ENCODE measurements at regions not wholly inside any gene's neighbourhood (a gene's known extent, or its start where the extent isn't known, plus 50 kb on each side); places are given as distances from the start of the nearest gene placed in this dataset.

DNA sequence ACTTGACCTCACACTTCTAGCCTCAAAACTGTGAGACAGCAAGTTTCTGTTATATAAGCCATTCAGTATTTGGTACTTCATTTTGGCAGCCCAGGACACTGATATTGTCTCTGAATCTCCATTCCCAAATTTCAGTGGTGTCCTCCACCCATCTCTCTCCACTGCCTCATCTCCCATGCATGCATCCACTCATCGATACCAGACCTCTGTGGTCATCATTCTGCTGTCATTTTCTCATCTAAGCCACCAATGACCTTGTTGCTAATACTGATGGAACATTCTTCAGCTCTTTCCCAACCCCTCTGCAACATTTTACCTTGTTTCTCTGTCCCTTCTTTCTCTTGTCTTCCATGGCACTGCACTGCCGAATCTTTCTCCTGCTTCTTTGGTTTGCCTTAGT lies 221.8 kb downstream of the SNX18 start:
- POLR2A ChIA-PET = no interaction called here
- Mint-ChIP-seq H3K27ac (no peak overlapping the region), H3K27me3 (peaks cover 3% of the 10 kb centered on the region), H3K4me1 (peaks cover 46% of the 10 kb centered on the region), H3K36me3 (ENCODE audit: low read depth) (peaks cover 31% of the 10 kb centered on the region), H3K9me3 (peaks cover 8% of the 10 kb centered on the region), H3K4me3 (no peak overlapping the region)
- CTCF ChIA-PET = interaction anchor here (0.6 to 1.1 kb wide), 2 partner anchors 13 to 250 kb away, joined by 3 read pairs; no protein-coding TSS in a partner anchor
- no peak for DNase-seq

DNA sequence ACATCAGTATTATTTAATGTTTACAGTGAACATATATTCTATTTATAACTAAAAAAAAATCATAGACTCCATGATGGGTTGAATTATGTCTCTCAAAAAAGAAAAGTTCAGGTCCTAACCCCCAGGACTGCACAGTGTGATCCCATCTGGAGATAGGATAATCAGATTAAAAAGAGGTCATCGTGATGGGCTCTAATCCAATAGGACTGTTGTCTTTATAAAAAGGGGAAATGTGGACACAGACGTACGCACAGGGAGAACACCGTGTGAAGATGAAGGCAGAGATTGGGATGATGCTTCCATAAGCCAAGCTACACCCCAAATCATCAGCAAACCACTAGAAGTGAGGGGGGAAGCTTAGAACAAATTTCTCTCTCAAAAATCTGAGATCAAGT lies 221.4 kb downstream of the SNX18 start:
- peaks cover 30% of the 10 kb centered on the region for H3K36me3 Mint-ChIP-seq (ENCODE audit: low read depth)
- peaks cover 8% of the 10 kb centered on the region for H3K9me3 Mint-ChIP-seq
- H3K27ac Mint-ChIP-seq = no peak overlapping the region
- no peak for DNase-seq
- ChIA-PET CTCF (no interaction called here), POLR2A (no interaction called here)
- peaks cover 42% of the 10 kb centered on the region for H3K4me1 Mint-ChIP-seq
- H3K27me3 Mint-ChIP-seq = peaks cover 3% of the 10 kb centered on the region
- H3K4me3 Mint-ChIP-seq = no peak overlapping the region

DNA sequence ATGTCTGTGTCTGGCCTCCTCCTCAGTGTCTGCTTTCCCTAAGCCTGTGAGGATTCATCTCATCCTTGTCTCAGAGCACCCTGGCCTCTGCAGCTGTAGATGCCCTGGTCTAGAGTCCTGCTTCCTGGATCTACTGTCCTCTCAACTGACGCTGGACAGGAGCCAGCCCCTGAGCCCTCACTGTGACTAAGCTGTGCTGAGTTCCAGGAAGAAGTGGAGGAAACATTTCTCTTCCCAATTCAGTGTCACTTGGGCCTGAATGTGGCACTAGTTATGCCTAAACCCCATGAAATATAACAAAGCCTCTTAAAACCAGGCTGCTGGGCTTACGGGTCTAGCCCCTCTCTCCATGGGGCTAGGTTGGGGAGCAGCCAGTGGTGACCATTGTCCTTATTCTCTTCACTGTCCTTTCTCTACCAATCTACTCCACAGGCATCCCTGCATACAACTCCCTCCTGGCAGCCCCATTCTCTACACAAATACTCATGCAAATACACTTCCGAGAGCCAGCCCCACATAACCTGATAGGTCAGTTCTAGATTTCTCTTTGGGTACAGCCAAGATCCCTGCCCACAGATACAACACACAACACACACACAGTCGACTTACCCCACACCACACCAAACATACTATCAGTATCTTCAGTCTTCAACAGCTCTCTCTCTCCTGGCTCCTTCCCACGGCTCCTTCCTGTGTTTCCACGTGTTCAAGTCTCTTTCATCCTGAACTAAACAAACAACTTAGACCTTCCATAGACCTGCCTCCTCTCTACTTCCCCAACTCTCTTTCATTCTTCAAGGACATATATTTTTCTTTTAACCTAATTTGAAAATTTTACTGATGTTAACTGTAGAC lies 220.8 kb downstream of the SNX18 start:
- CTCF ChIA-PET = no interaction called here
- Mint-ChIP-seq H3K27ac (no peak overlapping the region), H3K4me3 (no peak overlapping the region), H3K27me3 (peaks cover 3% of the 10 kb centered on the region), H3K4me1 (peaks cover 36% of the 10 kb centered on the region), H3K36me3 (ENCODE audit: low read depth) (peaks cover 30% of the 10 kb centered on the region), H3K9me3 (peaks cover 9% of the 10 kb centered on the region)
- DNase-seq = no peak
- POLR2A ChIA-PET = no interaction called here

DNA sequence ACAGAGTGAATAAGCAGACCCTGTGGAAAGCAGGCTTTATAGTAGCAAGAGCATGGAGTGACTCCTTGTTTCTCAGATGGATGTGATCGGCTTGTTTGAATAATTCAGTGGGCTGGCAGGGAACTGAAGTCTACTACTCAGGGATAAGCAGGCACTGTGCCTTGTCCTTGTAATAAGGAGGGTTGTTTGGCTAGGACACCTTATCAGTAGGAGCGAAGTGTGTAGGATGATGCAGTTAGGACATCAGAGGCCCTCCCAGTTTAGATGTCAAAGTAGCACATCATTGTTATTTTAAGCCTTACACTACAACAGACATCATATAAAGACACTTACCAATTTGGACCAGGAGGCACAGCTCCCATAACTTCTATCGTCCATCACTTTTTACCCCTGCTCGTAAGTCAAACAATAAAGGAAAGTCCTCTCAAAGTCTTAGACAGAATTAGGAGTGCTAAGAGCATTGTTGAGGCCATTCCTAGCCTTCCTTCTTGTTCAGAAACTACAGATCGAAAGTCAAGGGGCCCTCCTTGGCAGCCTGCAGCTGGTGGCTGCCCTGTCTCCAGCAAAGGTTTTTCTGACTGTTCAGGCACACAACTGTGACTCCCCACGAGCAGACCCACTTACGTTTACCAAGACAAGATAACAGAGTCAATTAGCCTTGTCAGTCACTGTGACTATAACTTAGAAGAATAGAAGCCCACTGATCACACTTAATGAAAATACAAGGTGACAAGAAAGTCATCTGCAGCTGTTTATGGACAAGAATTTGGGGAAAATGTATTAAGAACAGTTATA lies 218.6 kb downstream of the SNX18 start:
- Mint-ChIP-seq H3K4me3 (no peak overlapping the region), H3K27ac (no peak overlapping the region), H3K36me3 (ENCODE audit: low read depth) (peaks cover 26% of the 10 kb centered on the region), H3K9me3 (peaks cover 10% of the 10 kb centered on the region), H3K27me3 (peaks cover 6% of the 10 kb centered on the region), H3K4me1 (peaks cover 20% of the 10 kb centered on the region)
- ChIA-PET POLR2A (no interaction called here), CTCF (no interaction called here)
- DNase-seq = no peak

DNA sequence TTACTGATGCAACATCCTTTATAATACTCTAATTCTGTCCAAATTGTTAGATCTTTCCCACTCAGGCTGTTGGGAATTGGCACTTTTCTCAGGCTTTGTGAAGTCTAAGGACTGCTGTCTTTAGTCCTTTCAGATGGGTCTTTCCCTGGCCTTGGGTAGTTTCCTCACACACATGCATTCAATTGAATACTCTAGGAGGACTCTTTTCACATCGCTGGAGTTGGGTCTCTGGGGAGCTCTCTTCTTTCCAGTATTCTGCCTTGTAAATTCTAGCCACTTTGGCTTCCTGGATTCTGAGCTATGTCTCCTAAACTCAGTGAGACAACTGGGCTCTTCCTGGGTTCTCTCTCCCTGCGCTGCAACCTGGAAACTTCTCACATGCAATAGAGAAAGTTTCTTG lies 215.5 kb downstream of the SNX18 start:
- POLR2A ChIA-PET = interaction anchor here (0.9 kb wide), 1 partner anchor 14 kb away, joined by 3 read pairs; no protein-coding TSS in a partner anchor
- H3K9me3 Mint-ChIP-seq = peaks cover 4% of the 10 kb centered on the region
- H3K4me1 Mint-ChIP-seq = peaks cover 4% of the 10 kb centered on the region
- H3K36me3 Mint-ChIP-seq (ENCODE audit: low read depth) = peaks cover 9% of the 10 kb centered on the region
- peaks cover 5% of the 10 kb centered on the region for H3K27me3 Mint-ChIP-seq
- DNase-seq = no peak
- CTCF ChIA-PET = interaction anchor here (1.0 to 1.3 kb wide), 2 partner anchors 11 kb away, joined by 3 read pairs; no protein-coding TSS in a partner anchor
- H3K4me3 Mint-ChIP-seq = no peak overlapping the region
- H3K27ac Mint-ChIP-seq = no peak overlapping the region

DNA sequence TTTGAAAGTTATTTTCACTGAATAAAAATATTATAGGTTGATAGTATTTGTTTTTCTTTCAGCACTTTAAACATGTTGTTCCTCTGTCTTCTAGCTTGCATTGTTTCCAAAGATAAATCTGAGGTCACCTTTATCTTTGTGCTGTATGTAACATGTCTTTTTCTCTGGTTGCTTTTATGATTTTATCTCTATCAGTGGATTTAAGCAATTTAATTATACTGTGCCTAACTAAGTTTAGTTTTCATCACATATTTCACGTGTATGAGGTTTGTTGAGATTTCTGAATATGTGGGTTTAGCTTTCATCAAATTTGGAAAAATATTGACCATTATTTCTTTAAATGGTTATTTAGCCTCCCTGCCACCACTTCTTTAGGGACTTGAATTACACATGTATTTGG lies 214.5 kb downstream of the SNX18 start:
- H3K36me3 Mint-ChIP-seq (ENCODE audit: low read depth) = peaks cover 9% of the 10 kb centered on the region
- peaks cover 2% of the 10 kb centered on the region for H3K4me1 Mint-ChIP-seq
- no peak overlapping the region for H3K4me3 Mint-ChIP-seq
- CTCF ChIA-PET = interaction anchor here (0.6 to 2.3 kb wide), 2 partner anchors 12 to 72 kb away, joined by 3 to 10 read pairs; no protein-coding TSS in a partner anchor
- peaks cover 4% of the 10 kb centered on the region for H3K9me3 Mint-ChIP-seq
- DNase-seq = no peak
- POLR2A ChIA-PET = interaction anchor here (2.2 kb wide), 1 partner anchor 12 kb away, joined by 9 read pairs; no protein-coding TSS in a partner anchor
- H3K27ac Mint-ChIP-seq = no peak overlapping the region
- H3K27me3 Mint-ChIP-seq = peaks cover 6% of the 10 kb centered on the region

DNA sequence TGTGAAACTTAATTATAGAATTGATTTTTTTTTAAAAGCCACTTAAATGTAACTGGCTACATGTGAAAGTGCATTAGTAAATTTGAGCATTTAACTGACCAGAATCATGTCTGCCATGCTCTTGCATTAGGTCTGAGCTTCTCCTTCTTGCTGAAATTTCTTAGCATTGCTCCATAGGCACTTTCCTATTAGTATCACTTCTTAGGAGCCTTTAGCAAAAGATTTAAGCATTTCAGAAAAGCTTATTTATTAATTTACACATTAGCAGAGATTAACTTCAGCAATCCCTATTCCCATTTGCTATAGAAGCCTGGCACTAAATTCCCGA lies 211.0 kb downstream of the SNX18 start:
- Mint-ChIP-seq H3K27ac (no peak overlapping the region), H3K4me1 (peaks cover 2% of the 10 kb centered on the region), H3K27me3 (peaks cover 7% of the 10 kb centered on the region), H3K4me3 (no peak overlapping the region), H3K9me3 (peaks cover 10% of the 10 kb centered on the region), H3K36me3 (ENCODE audit: low read depth) (peaks cover 10% of the 10 kb centered on the region)
- no peak for DNase-seq
- POLR2A ChIA-PET = interaction anchor here (2.0 to 2.2 kb wide), 2 partner anchors 10 to 15 kb away, joined by 4 to 7 read pairs; no protein-coding TSS in a partner anchor
- CTCF ChIA-PET = no interaction called here

DNA sequence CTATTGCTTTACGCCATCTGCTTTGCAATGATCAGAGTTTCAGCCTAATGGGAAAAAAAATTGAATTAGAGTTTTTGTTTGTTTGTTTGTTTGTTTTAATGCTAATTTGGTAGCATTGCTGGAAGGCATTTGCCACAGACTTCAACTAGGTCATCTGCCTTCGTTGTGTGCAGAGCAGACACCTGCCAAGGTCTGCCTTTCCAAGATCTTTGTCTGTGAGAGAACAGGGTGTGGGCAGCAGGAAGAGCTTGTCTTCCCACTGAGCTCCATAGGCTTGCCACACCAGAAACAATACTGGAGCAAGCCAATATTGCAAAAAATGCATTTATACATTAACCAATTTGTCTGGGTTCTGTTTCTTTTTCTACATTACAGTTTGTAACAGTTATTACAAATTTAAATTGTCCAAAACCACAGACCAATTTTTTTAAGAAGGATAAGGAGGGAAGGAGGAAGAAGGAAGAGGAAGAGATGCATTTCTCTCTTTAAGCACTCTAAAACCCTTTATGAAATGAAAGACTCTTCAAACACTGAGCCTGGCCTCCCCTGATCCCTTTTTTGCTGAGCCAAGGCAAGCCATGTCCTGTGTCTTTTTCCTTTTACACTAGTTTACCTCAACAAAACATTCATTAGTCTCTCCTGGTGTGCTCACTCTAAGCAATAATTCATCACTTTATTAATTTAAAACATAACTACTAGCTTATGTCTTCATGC lies 210.5 kb downstream of the SNX18 start:
- Mint-ChIP-seq H3K27me3 (peaks cover 7% of the 10 kb centered on the region), H3K27ac (no peak overlapping the region), H3K36me3 (ENCODE audit: low read depth) (peaks cover 12% of the 10 kb centered on the region), H3K4me3 (no peak overlapping the region), H3K4me1 (peaks cover 2% of the 10 kb centered on the region), H3K9me3 (peaks cover 14% of the 10 kb centered on the region)
- CTCF ChIA-PET = no interaction called here
- POLR2A ChIA-PET = interaction anchor here (2.0 to 2.2 kb wide), 2 partner anchors 9 to 16 kb away, joined by 4 to 7 read pairs; no protein-coding TSS in a partner anchor
- no peak for DNase-seq

DNA sequence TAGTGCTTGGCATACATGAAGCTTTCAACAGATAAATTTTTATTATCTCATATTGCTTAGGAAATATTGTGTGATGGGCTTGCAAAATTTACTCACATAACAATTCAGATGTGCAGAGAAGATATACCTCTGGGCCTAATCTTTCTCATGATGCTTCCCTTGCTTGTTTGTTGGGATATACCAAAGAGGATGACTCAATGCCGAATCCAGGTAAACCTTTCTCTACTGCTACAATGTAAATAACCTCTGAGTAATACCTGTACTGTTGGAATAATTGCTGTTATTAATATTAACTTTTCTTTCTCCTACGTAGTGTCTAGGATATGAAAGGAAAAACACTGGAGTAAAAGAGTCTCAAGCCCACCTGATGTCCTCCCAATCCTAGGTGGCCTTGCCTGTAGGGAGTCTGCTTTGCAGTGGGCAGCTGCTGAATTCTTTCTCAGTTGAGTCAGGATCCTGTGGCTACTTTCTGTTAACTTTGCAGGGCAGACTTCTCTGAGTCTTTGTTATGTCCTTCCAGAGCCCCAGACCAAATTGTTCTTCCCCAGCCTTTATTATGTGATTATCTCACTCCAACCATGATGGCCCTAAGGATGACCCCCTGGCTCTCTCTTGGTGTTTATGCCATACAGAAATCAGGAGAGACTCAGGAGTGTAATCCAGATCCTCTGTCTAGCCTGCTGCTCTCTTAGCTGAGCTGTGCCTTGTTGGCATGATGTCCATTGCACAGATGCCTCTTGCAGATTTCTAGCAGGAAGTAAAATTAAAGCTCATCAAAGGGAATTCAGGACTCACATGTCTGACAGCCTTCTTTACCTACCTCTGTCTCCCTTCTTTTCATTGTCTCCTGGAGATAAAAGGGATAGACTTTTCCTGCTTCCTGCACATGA lies 208.1 kb downstream of the SNX18 start:
- DNase-seq = no peak
- no peak overlapping the region for H3K4me3 Mint-ChIP-seq
- H3K36me3 Mint-ChIP-seq (ENCODE audit: low read depth) = peaks cover 22% of the 10 kb centered on the region
- H3K27ac Mint-ChIP-seq = no peak overlapping the region
- H3K27me3 Mint-ChIP-seq = peaks cover 5% of the 10 kb centered on the region
- peaks cover 16% of the 10 kb centered on the region for H3K9me3 Mint-ChIP-seq
- ChIA-PET CTCF (interaction anchor here (1.2 to 2.3 kb wide), 3 partner anchors 14 to 209 kb away, joined by 3 to 6 read pairs (median 3); no protein-coding TSS in a partner anchor), POLR2A (interaction anchor here (2.5 kb wide), 1 partner anchor 18 kb away, joined by 12 read pairs; no protein-coding TSS in a partner anchor)
- H3K4me1 Mint-ChIP-seq = peaks cover 6% of the 10 kb centered on the region

DNA sequence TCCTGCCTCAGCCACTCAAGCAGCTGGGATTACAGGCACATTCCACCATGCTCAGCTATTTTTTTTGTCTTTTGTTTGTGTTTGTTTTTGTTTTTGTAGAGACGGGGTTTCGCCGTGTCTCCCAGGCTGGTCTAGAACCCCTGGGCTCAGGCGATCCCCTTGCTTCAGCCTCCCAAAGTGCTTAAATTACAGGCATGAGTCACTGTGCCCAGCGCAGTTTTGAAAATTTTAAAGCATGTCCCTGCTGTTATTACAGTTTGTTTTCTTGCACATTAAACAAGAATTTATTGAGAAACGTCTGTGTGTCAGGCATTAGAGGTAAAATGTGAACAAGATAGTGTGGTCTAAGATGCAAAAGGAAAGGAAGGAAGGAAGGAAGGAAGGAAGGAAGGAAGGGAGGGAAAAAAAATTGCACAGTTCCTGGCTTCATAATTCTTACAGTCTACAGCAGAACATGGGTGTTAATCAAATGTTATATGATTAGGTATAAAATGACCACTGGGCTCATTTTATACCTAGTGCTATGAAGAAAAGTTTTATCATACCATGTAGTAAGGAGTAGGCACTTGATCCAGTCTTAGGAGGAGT lies 205.4 kb downstream of the SNX18 start:
- Mint-ChIP-seq H3K4me1 (peaks cover 28% of the 10 kb centered on the region), H3K27me3 (peaks cover 3% of the 10 kb centered on the region), H3K36me3 (ENCODE audit: low read depth) (peaks cover 34% of the 10 kb centered on the region), H3K4me3 (no peak overlapping the region), H3K27ac (no peak overlapping the region), H3K9me3 (peaks cover 19% of the 10 kb centered on the region)
- ChIA-PET CTCF (no interaction called here), POLR2A (interaction anchor here (2.5 kb wide), 1 partner anchor 21 kb away, joined by 12 read pairs; no protein-coding TSS in a partner anchor)
- DNase-seq = no peak

DNA sequence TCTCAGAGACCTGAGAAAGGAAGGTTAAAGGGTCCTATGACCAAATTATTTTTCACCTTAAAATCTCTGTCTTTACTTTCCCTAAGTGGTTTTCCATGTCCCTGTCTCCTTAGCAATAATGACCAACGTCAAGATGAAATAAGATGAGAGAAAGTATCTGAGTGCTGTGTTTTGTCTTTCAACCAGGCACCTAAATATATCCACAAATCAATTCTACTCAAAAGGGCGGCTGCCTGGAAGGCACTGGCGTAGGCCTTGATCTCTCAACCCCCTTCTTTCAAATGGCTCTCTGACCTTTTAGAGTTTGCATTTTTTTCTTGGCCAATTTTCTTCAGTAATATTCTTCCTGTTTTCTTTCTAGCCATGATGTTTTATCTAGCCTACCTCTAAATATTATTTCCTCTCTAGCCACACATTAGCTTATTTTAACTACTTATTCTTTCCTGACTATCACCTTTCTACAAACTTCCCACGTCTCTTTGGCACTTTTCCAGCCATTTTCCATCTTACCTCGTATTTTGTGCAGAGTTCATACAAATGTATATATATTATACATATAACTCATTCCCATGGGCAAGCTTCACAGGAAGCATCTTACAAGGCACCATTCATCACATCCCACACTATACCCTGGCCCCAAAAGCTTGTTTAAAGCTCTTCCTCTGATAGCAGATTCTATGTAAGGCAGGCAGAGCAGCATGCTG lies 204.5 kb downstream of the SNX18 start:
- DNase-seq = no peak
- Mint-ChIP-seq H3K4me1 (peaks cover 36% of the 10 kb centered on the region), H3K9me3 (peaks cover 22% of the 10 kb centered on the region), H3K4me3 (no peak overlapping the region), H3K27ac (no peak overlapping the region), H3K36me3 (ENCODE audit: low read depth) (peaks cover 41% of the 10 kb centered on the region), H3K27me3 (peaks cover 2% of the 10 kb centered on the region)
- POLR2A ChIA-PET = no interaction called here
- CTCF ChIA-PET = interaction anchor here (1.2 kb wide), 1 partner anchor 11 kb away, joined by 3 read pairs; no protein-coding TSS in a partner anchor
